Right atrium auricular region (tissue), 2 donors: ENCODE measurements at regions not wholly inside any gene's neighbourhood (a gene's known extent, or its start where the extent isn't known, plus 50 kb on each side); places are given as distances from the start of the nearest gene placed in this dataset.

Source experiments
- DNase-seq: peaks from one replicate; pipeline ENCODE4 v3.0.0-alpha.2; 2019; ENCODE audit warnings: low spot score
- H3K27ac ChIP-seq, 2 donors: fragments of 200-600 bp; sonication (generic); 1 replicate in 1 of 2; 2 replicates in 1 of 2; pipeline ENCODE4 v1.5.1; 2016 to 2019
- H3K27me3 ChIP-seq, 2 donors: fragments of 200-600 bp; sonication (generic); one replicate each; pipeline versions ENCODE4 v1.5.1 to v1.6.0; 2017 to 2019
- H3K36me3 ChIP-seq: fragments of 200-600 bp; sonication (generic); one replicate; pipeline ENCODE4 v1.5.1; 2016
- H3K4me1 ChIP-seq, 2 donors: fragments of 200-600 bp; sonication (generic); one replicate each; pipeline versions ENCODE4 v1.5.1 to v1.6.0; 2017 to 2019
- H3K4me3 ChIP-seq, 2 donors: fragments of 200-600 bp; sonication (generic); 1 replicate in 1 of 2; 2 replicates in 1 of 2; pipeline ENCODE4 v1.5.1; 2017 to 2019; ENCODE audit warnings: mild to moderate bottlenecking in 1 of 2, moderate library complexity in 1 of 2
- H3K9me3 ChIP-seq, 2 donors: fragments of 200-600 bp; sonication (generic); one replicate each; pipeline ENCODE4 v1.5.1; 2019
- CTCF ChIP-seq, 2 donors: fragments of 200-600 bp; sonication (generic); IDR thresholded peaks; one replicate each; pipeline ENCODE4 v1.5.1; 2019; ENCODE audit warnings: antibody characterized with exemption in 2 of 2

DNA sequence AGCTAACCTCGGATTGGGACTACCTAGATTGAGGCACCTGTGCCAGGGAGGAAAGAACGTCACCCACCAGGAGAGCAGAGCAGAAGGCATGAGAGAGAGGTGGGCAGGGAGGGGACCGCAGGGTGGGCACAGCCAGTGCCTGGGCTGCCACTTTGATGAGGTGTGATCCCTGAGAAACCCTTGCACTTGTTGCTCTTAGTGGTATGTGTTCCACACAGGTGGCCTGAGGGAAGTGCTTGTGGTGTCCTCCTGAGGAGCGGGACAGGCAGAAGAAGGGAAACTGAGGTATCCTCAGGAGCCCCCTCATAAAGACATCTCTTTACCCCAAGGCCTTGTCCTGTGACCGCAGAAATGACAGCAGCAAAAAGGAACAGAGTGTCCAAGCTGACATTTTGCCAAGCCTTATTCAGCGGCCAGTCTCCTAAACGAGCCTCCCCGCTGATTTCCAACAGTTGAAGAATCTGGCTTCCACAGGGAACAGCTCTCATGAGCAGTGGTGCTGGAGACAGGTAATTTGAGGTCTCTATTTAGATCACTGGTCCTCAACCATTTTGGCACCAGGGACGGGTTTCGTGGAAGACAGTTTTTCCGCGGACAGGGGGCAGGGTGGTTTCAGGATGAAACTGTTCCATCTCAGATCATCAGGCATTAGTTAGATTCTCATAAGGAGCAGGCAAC, 82.4 kb downstream of the FOXD1 start:
- Histone ChIP-seq H3K36me3 (no peaks in the 10 kb centered on the region), H3K9me3 (no peaks in the 10 kb centered on the region), H3K4me1 (no peaks in the 10 kb centered on the region), H3K27ac (no peak overlapping the region), H3K4me3 (no peak overlapping the region), H3K27me3 (no peaks in the 10 kb centered on the region)
- no peak for TF ChIP-seq CTCF (IDR thresholded peaks at IDR 0.05)
- no peak for DNase-seq

GRCh38 chr5:73365301-73365853, 83.2 kb downstream of the FOXD1 start:
- H3K9me3 ChIP-seq: no peaks in the 10 kb centered on the region
- H3K4me3 ChIP-seq: no peak overlapping the region
- no peaks in the 10 kb centered on the region for H3K36me3 ChIP-seq
- no peak for DNase-seq
- H3K27me3 ChIP-seq: no peaks in the 10 kb centered on the region
- H3K27ac ChIP-seq: no peak overlapping the region
- TF ChIP-seq CTCF (IDR thresholded peaks at IDR 0.05): no peak
- H3K4me1 ChIP-seq: no peaks in the 10 kb centered on the region

- Histone ChIP-seq H3K27ac (no peak overlapping the region), H3K27me3 (no peaks in the 10 kb centered on the region), H3K4me1 (no peaks in the 10 kb centered on the region), H3K4me3 (no peak overlapping the region), H3K9me3 (no peaks in the 10 kb centered on the region), H3K36me3 (no peaks in the 10 kb centered on the region)
- DNase-seq: no peak
- TF ChIP-seq CTCF (IDR thresholded peaks at IDR 0.05): no peak
Measured at GRCh38 chr5:73363911-73364730, 84.5 kb downstream of the FOXD1 start.

- no peak overlapping the region for H3K27ac ChIP-seq
- no peaks in the 10 kb centered on the region for H3K36me3 ChIP-seq
- TF ChIP-seq CTCF (IDR thresholded peaks at IDR 0.05): no peak
- no peak overlapping the region for H3K4me3 ChIP-seq
- no peak for DNase-seq
- H3K27me3 ChIP-seq: no peaks in the 10 kb centered on the region
- H3K9me3 ChIP-seq: no peaks in the 10 kb centered on the region
- H3K4me1 ChIP-seq: no peaks in the 10 kb centered on the region
Measured at GRCh38 chr5:73359395-73359794, 89.2 kb downstream of the FOXD1 start.

GRCh38 chr5:73358366-73358765, 90.2 kb downstream of the FOXD1 start:
- Histone ChIP-seq H3K27me3 (no peaks in the 10 kb centered on the region), H3K36me3 (no peaks in the 10 kb centered on the region), H3K27ac (no peak overlapping the region), H3K4me3 (no peak overlapping the region), H3K9me3 (no peaks in the 10 kb centered on the region), H3K4me1 (no peaks in the 10 kb centered on the region)
- DNase-seq: no peak
- no peak for TF ChIP-seq CTCF (IDR thresholded peaks at IDR 0.05)
